ENCODE measurements at regions not wholly inside any gene's neighbourhood (a gene's known extent, or its start where the extent isn't known, plus 50 kb on each side); places are given as distances from the start of the nearest gene placed in this dataset.

DNA sequence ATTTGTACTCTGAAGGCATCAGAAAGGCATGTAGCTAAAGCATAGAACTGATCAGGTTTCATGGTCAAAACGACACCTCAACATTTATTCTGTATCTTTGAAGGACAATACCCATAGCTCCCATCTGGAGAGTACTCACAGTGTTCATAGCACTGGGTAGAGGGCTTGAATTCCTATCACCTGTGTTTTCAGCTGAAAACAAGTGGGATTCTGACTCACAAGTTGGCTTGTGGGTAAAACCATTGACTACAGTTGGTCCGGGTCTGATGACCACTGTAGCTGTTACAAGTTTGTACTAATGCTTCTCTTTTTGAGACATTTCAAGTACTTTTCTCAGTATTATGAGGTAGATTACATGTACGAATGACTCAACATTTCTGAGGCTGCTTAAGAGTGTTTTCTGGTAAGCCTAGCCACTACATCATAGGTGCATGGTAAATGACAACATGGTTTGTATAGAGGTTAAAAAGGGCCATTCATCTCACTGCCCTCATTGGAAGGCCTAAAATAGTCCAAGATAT, 68.6 kb upstream of the PELI1 start:
- TF ChIP-seq, protein P1, sequence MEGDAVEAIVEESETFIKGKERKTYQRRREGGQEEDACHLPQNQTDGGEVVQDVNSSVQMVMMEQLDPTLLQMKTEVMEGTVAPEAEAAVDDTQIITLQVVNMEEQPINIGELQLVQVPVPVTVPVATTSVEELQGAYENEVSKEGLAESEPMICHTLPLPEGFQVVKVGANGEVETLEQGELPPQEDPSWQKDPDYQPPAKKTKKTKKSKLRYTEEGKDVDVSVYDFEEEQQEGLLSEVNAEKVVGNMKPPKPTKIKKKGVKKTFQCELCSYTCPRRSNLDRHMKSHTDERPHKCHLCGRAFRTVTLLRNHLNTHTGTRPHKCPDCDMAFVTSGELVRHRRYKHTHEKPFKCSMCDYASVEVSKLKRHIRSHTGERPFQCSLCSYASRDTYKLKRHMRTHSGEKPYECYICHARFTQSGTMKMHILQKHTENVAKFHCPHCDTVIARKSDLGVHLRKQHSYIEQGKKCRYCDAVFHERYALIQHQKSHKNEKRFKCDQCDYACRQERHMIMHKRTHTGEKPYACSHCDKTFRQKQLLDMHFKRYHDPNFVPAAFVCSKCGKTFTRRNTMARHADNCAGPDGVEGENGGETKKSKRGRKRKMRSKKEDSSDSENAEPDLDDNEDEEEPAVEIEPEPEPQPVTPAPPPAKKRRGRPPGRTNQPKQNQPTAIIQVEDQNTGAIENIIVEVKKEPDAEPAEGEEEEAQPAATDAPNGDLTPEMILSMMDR (IDR thresholded peaks at IDR 0.05) = no peak
- TF ChIP-seq POLR2A (IDR thresholded peaks at IDR 0.05) = no peak
